Astrocyte (in vitro differentiated cells and primary cell): ENCODE measurements at regions not wholly inside any gene's neighbourhood (a gene's known extent, or its start where the extent isn't known, plus 50 kb on each side); places are given as distances from the start of the nearest gene placed in this dataset.

ENCODE experiments used
- DNase-seq: peaks from one replicate; pipeline ENCODE4 v3.0.0-alpha.2; 2010; ENCODE audit warnings: low read depth
- FAIRE-seq: peaks from 2 replicates; lab custom pipeline; 2011; peaks lifted over from hg19 to GRCh38; lab: Jason Lieb, UNC
- H2AFZ ChIP-seq: 2 replicates; pipeline ENCODE4 v1.6.0; 2012; ENCODE audit warnings: low read depth, low read length, inconsistent platforms
- H3K27ac ChIP-seq: 2 replicates; pipeline ENCODE4 v1.5.1; 2011; ENCODE audit warnings: low read depth, low read length, inconsistent platforms
- H3K27me3 ChIP-seq: 2 replicates; pipeline ENCODE4 v1.6.0; 2011; ENCODE audit warnings: low read length, inconsistent platforms; ENCODE audit not compliant: insufficient read depth
- H3K36me3 ChIP-seq: 2 replicates; pipeline ENCODE4 v1.5.1; 2011; ENCODE audit warnings: low read length, inconsistent platforms; ENCODE audit not compliant: insufficient read depth
- H3K4me1 ChIP-seq: 2 replicates; pipeline ENCODE4 v1.5.1; 2011; ENCODE audit warnings: low read length, inconsistent platforms; ENCODE audit not compliant: insufficient read depth
- H3K4me2 ChIP-seq: 2 replicates; pipeline ENCODE4 v1.6.0; 2012; ENCODE audit warnings: low read length, inconsistent platforms
- H3K4me3 ChIP-seq: 2 replicates; pipeline ENCODE4 v1.5.1; 2011; ENCODE audit warnings: low read depth, mild to moderate bottlenecking, low read length, inconsistent platforms; ENCODE audit not compliant: insufficient read depth
- H3K79me2 ChIP-seq: 2 replicates; pipeline ENCODE4 v1.6.0; 2012; ENCODE audit warnings: mild to moderate bottlenecking, low read length, inconsistent platforms; ENCODE audit not compliant: insufficient read depth
- H3K9ac ChIP-seq: 2 replicates; pipeline ENCODE4 v1.6.0; 2012; ENCODE audit warnings: mild to moderate bottlenecking, low read length, inconsistent platforms
- H3K9me3 ChIP-seq: 2 replicates; pipeline ENCODE4 v1.5.1; 2012; ENCODE audit warnings: low read depth, mild to moderate bottlenecking, low read length, inconsistent platforms; ENCODE audit not compliant: insufficient read depth
- H4K20me1 ChIP-seq: 2 replicates; pipeline ENCODE4 v1.6.0; 2012; ENCODE audit warnings: low read length, inconsistent platforms; ENCODE audit not compliant: insufficient read depth
- H3K27ac Mint-ChIP-seq: one replicate; pipeline ENCODE4 v1.8.0; 2021; ENCODE audit warnings: mild to moderate bottlenecking, mixed read lengths; ENCODE audit not compliant: unreplicated experiment
- H3K27me3 Mint-ChIP-seq: one replicate; pipeline ENCODE4 v1.8.0; 2021; ENCODE audit warnings: low read depth, mixed read lengths; ENCODE audit not compliant: unreplicated experiment
- H3K36me3 Mint-ChIP-seq: one replicate; pipeline ENCODE4 v1.8.0; 2021; ENCODE audit warnings: low read depth, mixed read lengths; ENCODE audit not compliant: unreplicated experiment
- H3K4me1 Mint-ChIP-seq: one replicate; pipeline ENCODE4 v1.8.0; 2021; ENCODE audit warnings: low read depth, mixed read lengths; ENCODE audit not compliant: unreplicated experiment
- H3K4me3 Mint-ChIP-seq: one replicate; pipeline ENCODE4 v1.8.0; 2021; ENCODE audit warnings: mild to moderate bottlenecking, moderate library complexity, mixed read lengths; ENCODE audit not compliant: unreplicated experiment
- H3K9me3 Mint-ChIP-seq: one replicate; pipeline ENCODE4 v1.8.0; 2021; ENCODE audit warnings: mild to moderate bottlenecking, mixed read lengths; ENCODE audit not compliant: unreplicated experiment
- CTCF ChIP-seq: IDR thresholded peaks from 2 replicates; pipeline ENCODE4 v1.5.1; 2011; ENCODE audit warnings: low read depth, mild to moderate bottlenecking, inconsistent platforms, low read length, moderate library complexity; ENCODE audit not compliant: insufficient read depth
- EZH2 ChIP-seq: IDR thresholded peaks from 2 replicates; pipeline ENCODE4 v1.6.1; 2012; ENCODE audit warnings: mild to moderate bottlenecking, low read length, inconsistent platforms; ENCODE audit not compliant: insufficient read depth

GRCh38 chr21:38729291-38729690 is 76.4 kb upstream of the ETS2 start:
- TF ChIP-seq CTCF, result no peak
- no peak for TF ChIP-seq EZH2
- H2AFZ ChIP-seq, result no peak overlapping the region
- FAIRE-seq (no peak), DNase-seq (no peak)
- Mint-ChIP-seq H3K27me3 (peaks cover 9% of the 10 kb centered on the region), H3K27ac (no peak overlapping the region), H3K4me1 (peaks cover 8% of the 10 kb centered on the region), H3K9me3 (peaks cover 18% of the 10 kb centered on the region), H3K36me3 (peaks cover 4% of the 10 kb centered on the region), H3K4me3 (no peak overlapping the region)
- H3K4me3 ChIP-seq, result no peak overlapping the region
- no peak overlapping the region for H3K4me2 ChIP-seq
- H4K20me1 ChIP-seq, result no peaks in the 10 kb centered on the region
- H3K36me3 ChIP-seq, result no peaks in the 10 kb centered on the region
- peaks cover 3% of the 10 kb centered on the region for H3K4me1 ChIP-seq
- no peak overlapping the region for H3K27ac ChIP-seq
- H3K9ac ChIP-seq, result no peak overlapping the region
- no peaks in the 10 kb centered on the region for H3K79me2 ChIP-seq
- no peaks in the 10 kb centered on the region for H3K27me3 ChIP-seq
- H3K9me3 ChIP-seq, result peaks cover 6% of the 10 kb centered on the region

GRCh38 chr21:38729754-38730379 is 75.9 kb upstream of the ETS2 start:
- peaks cover 12% of the 10 kb centered on the region for H3K9me3 Mint-ChIP-seq
- Histone ChIP-seq H3K9me3 (peaks cover 6% of the 10 kb centered on the region), H2AFZ (no peak overlapping the region), H3K4me2 (no peak overlapping the region), H3K79me2 (no peaks in the 10 kb centered on the region), H3K36me3 (no peaks in the 10 kb centered on the region), H4K20me1 (no peaks in the 10 kb centered on the region), H3K9ac (no peak overlapping the region), H3K27ac (no peak overlapping the region), H3K4me3 (no peak overlapping the region), H3K27me3 (no peaks in the 10 kb centered on the region), H3K4me1 (peaks cover 5% of the 10 kb centered on the region)
- peaks cover 4% of the 10 kb centered on the region for H3K36me3 Mint-ChIP-seq
- H3K27ac Mint-ChIP-seq, result peak overlapping the region; percentile 22
- no peak for TF ChIP-seq CTCF
- TF ChIP-seq EZH2, result no peak
- H3K27me3 Mint-ChIP-seq, result peaks cover 9% of the 10 kb centered on the region
- no peak overlapping the region for H3K4me3 Mint-ChIP-seq
- H3K4me1 Mint-ChIP-seq, result peaks cover 8% of the 10 kb centered on the region
- FAIRE-seq (no peak), DNase-seq (peak; percentile 72)

GRCh38 chr21:38733972-38734546 is 71.7 kb upstream of the ETS2 start:
- H3K9me3 Mint-ChIP-seq, result peaks cover 3% of the 10 kb centered on the region
- peak overlapping the region; percentile 84 for H3K27ac Mint-ChIP-seq

More at GRCh38 chr21:38733972-38734546, 71.7 kb upstream of the ETS2 start:
- H2AFZ ChIP-seq, result peak overlapping the region; percentile 80
- no peaks in the 10 kb centered on the region for H3K9me3 ChIP-seq
- DNase-seq, result peak; percentile 58
- TF ChIP-seq EZH2 (no peak), CTCF (peak; percentile 89)
- H3K36me3 ChIP-seq, result no peaks in the 10 kb centered on the region
- peak overlapping the region; percentile 91 for H3K4me2 ChIP-seq
- peak; percentile 63 for FAIRE-seq
- Mint-ChIP-seq H3K4me3 (peak overlapping the region; percentile 80), H3K4me1 (peaks cover 13% of the 10 kb centered on the region), H3K36me3 (no peaks in the 10 kb centered on the region), H3K27me3 (peaks cover 2% of the 10 kb centered on the region)
- H3K9ac ChIP-seq, result peak overlapping the region; percentile 66
- no peak overlapping the region for H3K27ac ChIP-seq
- H3K4me1 ChIP-seq, result peaks cover 5% of the 10 kb centered on the region
- no peaks in the 10 kb centered on the region for H3K79me2 ChIP-seq
- no peaks in the 10 kb centered on the region for H3K27me3 ChIP-seq
- peak overlapping the region; percentile 52 for H3K4me3 ChIP-seq
- no peaks in the 10 kb centered on the region for H4K20me1 ChIP-seq
